DMS53 treated with DMSO at 0.1 percent for 48 hours (cell line): ENCODE measurements at regions not wholly inside any gene's neighbourhood (a gene's known extent, or its start where the extent isn't known, plus 50 kb on each side); places are given as distances from the start of the nearest gene placed in this dataset.

ENCODE experiments used
- DNase-seq: peaks from one replicate; lab custom pipeline; 2025; ENCODE audit not compliant: unreplicated experiment; lab: John Stamatoyannopoulos, UW

- no peak for DNase-seq
Measured at GRCh38 chr5:109945097-109945678, 255.5 kb downstream of the MAN2A1 start.

DNA sequence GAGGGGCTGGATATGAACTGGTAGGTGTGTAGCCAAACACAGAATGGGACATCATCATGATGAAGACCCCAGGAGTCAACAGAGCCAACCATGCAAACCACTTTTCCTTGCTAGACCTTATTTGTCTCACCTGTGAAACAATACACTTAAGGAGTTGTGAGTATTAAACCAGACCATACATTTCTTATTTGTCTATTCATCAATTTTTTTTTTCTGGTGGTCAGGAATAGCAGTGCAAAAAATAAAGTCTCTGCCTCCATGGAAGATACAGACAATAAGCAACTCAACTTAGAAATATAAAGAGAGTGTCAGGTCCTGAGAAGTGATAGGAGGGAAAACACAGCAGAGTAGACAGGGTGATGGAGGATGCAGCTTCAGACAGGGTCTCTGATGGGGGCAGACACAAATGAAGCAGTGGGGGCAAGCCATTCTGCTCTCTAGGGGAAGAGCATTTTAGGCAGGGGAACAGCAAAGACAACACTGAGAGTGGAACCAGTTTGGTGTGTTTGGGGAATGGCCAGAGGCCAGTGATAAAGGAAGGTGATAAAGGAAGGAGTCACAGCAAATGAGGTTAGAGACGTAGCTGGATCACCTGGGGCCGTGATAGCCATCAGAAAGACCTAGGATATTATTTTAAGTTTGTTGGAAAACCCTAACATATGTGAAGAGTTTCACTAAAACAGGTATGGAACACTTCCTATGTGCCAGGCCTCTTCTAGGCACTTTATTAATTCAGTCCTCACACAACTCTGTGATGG is 256.2 kb downstream of the MAN2A1 start:
- DNase-seq: no peak

- DNase-seq: no peak
Measured at GRCh38 chr5:109946610-109947009, 256.9 kb downstream of the MAN2A1 start.

GRCh38 chr5:109947667-109948066 is 257.9 kb downstream of the MAN2A1 start:
- DNase-seq: no peak

- DNase-seq: no peak
Measured at GRCh38 chr5:109950634-109951033, 260.9 kb downstream of the MAN2A1 start.

DNA sequence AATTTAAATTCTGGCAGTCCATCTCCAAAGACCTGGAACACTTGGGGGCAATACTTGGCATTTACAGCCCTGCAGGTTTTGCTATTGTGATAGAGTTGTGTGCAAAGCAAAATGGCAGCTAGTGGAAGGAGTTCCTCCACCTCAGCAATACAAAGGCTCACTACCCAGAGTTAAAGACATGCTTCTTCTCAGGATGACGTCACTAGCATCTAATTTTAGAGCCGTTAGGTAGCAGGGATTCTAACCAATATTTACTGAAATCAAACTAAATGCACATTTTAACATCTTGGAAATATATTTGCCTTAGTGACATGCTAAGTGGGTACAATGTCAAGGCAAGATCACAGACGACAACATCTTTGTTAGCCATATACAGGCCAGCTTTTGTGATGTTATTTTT is 261.6 kb downstream of the MAN2A1 start:
- DNase-seq: no peak

- no peak for DNase-seq
Measured at GRCh38 chr5:109951758-109952157, 262.0 kb downstream of the MAN2A1 start.

- DNase-seq: no peak
Measured at GRCh38 chr5:109953761-109954160, 264.0 kb downstream of the MAN2A1 start.

DNA sequence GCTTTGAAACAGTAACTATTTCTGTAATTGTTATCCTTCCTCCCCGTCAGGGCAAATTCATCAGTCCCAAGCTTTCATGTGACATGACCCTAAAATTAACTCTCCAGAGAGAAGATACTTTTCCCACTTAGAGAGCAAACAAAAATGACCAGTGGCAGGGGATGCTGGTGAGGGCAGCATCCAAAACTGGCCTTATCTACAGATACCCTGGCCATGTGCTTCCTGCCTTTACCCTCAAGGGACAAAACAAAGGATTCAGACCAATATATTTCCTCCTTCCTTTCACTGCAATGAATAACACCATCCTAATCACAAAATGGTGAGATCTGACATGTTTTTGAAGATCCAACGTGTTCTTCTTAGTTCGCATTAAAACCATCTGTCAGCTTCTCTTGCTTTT is 267.2 kb downstream of the MAN2A1 start:
- DNase-seq: no peak

- no peak for DNase-seq
Measured at GRCh38 chr5:109958082-109958481, 268.4 kb downstream of the MAN2A1 start.

GRCh38 chr5:109959652-109960051 is 269.9 kb downstream of the MAN2A1 start:
- no peak for DNase-seq

DNA sequence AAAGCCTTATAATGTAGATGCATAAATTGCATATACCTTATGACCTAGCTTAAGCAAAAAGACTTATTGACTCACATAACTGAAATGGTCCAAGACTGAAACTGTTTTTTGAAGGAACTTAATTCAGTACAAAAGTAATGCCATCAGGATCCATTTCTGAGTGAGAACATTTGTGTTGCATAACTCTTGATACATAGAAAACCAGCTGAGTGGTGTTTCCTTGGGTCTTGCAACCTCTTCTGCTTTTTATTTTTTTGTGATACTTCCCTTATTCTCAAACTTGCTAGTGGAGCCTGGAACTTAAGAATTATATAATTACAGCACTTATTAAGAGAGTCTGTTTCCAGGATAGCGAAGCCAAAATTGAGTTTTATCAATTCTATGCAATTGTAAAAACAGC is 272.0 kb downstream of the MAN2A1 start:
- no peak for DNase-seq

GRCh38 chr5:109962882-109963603 is 273.3 kb downstream of the MAN2A1 start:
- DNase-seq: no peak

- DNase-seq: no peak
Measured at GRCh38 chr5:109964136-109964535, 274.4 kb downstream of the MAN2A1 start.

GRCh38 chr5:109965634-109966033 is 275.9 kb downstream of the MAN2A1 start:
- DNase-seq: no peak

DNA sequence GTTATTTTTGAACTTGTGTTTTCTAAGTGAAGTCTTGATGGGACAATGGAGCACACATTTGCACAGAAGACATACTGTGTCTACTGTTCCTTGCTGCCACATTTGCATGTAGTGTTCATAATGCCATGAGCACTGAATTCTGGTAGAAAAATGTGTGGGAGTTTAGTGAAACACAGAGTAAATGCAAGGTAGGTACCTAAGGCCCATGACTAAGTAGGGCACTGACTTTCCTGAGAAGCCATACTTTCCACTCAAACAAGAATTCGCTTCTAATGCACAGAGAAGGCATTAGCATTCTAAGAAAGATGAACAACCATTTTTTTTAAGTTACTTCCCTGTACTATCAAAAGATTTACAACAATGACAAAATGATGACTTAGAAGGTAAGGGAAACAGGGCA is 282.2 kb downstream of the MAN2A1 start:
- DNase-seq: no peak

DNA sequence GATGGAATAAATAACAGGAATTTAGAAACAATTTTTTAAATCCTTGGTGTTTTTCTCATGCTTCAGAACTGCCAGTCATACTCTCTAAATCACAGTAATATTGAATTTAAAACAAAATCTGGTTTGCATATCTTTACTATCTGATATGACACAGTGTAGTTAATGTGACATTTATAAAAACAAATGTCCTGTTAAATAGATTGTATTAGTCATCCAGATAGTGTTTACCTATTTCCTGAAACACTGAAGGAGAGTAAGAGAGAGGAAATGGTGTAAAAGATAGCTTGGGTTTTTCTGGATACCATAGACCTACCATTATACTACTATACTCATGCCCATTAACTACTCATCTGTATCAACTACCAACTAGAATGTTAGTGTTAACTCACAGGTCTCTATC is 292.3 kb downstream of the MAN2A1 start:
- no peak for DNase-seq

DNA sequence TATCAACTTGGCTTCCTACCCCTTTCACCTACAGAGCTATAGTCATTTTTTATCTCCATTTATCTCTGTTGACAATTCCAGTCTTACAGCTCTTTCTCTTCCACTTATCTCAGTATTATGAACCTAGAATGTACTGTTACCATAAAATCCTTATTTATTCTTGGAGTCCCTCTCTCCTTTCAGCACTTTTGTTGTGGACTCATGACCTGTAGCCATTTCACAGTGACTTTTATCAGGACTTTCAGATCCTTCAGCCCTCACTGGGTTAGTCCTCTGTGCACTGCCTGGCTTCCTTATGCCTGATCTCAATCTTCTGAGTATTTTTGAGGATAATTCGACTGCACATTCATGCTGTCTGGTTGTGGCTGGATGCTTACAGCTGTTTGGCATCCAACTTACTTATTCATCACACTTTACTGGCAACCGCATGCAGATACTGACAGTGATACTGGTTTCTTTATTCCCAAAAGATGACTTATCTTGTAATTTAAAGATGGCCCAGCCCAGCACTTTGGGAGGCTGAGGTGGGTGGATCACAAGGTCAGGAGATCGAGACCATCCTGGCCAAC is 293.3 kb downstream of the MAN2A1 start:
- DNase-seq: no peak

DNA sequence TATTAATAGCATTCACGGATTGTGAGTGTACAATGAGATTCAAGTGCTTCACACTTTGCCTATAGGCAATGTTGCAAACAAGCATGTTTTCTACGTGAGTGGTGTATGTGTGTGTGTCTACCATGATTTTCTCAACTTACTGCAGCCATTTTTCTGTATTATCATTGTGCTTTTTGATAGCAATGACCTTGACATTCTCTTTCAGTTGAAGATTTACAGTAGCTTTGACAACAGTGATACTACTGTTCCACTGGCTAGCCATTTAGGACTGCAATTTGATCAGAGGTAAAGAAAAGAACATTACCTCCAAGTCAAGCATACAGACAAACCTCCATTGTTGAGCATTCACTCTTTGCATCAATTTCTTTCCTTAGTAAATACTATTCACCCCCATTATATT is 297.0 kb downstream of the MAN2A1 start:
- no peak for DNase-seq

DNA sequence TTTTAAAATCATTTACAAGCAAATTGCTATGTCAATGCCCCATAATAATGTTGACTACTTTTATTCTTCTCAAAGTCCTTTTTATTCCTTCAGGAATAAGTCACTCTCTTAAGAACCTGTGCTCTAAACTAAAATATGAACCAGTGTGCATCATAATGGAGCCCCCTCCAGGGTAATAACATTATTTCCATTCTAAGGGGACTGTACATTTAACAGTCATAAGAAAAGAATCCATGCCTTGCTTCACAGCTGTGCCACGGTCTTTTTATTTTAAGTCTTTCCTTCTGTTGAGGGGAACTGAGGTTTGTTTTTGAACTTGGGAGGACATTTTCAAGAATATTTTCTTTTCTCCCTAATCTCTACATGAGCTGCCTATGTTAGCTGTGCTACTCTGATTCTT is 297.6 kb downstream of the MAN2A1 start:
- no peak for DNase-seq

DNA sequence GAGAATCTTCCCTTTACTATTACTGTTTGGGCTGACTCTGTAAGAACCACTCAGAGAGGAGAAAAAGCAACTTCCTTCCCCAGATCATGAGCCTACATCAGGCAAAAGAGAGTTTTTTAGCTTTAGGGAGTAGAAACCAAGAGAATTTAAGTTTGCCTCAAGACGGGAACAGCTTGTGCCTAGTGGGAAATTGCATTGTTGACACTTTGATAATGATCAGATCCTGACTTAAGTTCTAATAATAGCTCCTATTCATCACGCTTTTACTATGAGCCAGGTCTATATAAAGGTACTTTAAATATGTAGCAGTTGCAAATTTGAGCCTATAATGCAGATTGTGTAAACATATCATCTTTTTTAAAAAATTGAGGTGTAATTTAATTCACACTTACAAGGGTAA is 298.2 kb downstream of the MAN2A1 start:
- DNase-seq: no peak

DNA sequence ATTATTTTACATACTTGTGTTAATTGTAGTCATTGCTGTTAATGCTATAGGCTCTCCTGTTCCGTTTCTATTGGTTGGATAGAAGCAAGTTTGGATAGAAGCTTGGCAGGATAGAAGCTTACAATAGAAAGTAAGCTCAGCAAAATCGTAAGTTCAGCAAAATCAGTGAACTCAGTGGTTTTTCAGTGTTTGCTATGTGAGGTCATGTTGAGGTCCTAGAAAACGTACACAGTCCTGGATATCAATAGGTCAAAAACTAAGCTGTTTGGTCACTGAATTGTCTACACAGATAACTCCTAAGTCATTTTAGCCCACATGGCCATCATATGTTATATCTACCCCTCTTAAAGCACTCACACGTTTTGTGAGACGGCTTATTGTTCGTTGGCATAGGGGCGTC is 299.4 kb downstream of the MAN2A1 start:
- no peak for DNase-seq
